CD4-positive, CD25-positive, alpha-beta regulatory T cell (primary cell): ENCODE measurements at regions not wholly inside any gene's neighbourhood (a gene's known extent, or its start where the extent isn't known, plus 50 kb on each side); places are given as distances from the start of the nearest gene placed in this dataset.

Experiments
- ATAC-seq, 2 donors: fragments of 150-1000 bp; cut with Tn5 transposase; one replicate each; pipeline ENCODE4 v1.10.0; 2021; ENCODE audit warnings: low read depth in 2 of 2, moderate number of reproducible peaks in 2 of 2, moderate library complexity in 1 of 2
- DNase-seq, 3 donors: peaks; one replicate each; pipeline versions ENCODE4 v3.0.0 to v3.0.0-alpha.2; 2012 to 2022; ENCODE audit warnings: mixed read lengths in 1 of 3
- H3K27ac ChIP-seq: one replicate; pipeline ENCODE4 v1.7.0; 2013; ENCODE audit warnings: mild to moderate bottlenecking, low read length; ENCODE audit not compliant: insufficient read depth, poor library complexity, severe bottlenecking
- H3K27me3 ChIP-seq: one replicate; pipeline ENCODE4 v1.7.0; 2013; ENCODE audit warnings: low read length; ENCODE audit not compliant: control insufficient read depth, insufficient read depth
- H3K36me3 ChIP-seq: one replicate; pipeline ENCODE4 v1.7.0; 2013; ENCODE audit warnings: mild to moderate bottlenecking, low read length, moderate library complexity; ENCODE audit not compliant: control insufficient read depth, insufficient read depth
- H3K4me1 ChIP-seq: 2 replicates; pipeline ENCODE4 v1.7.0; 2013; ENCODE audit warnings: mild to moderate bottlenecking, low read length; ENCODE audit not compliant: insufficient read depth, control insufficient read depth, poor library complexity, severe bottlenecking
- H3K4me3 ChIP-seq: one replicate; pipeline ENCODE4 v1.7.0; 2013; ENCODE audit warnings: low read depth, mild to moderate bottlenecking, low read length, moderate library complexity
- H3K9me3 ChIP-seq, 2 experiments: 1 replicate in 1 of 2; 2 replicates in 1 of 2; pipeline ENCODE4 v1.7.0; 2013; ENCODE audit warnings: low read length in 2 of 2, mild to moderate bottlenecking in 1 of 2, moderate library complexity in 1 of 2; ENCODE audit not compliant: control insufficient read depth in 2 of 2
- H3K27ac Mint-ChIP-seq, 3 donors: one replicate each; pipeline ENCODE4 v1.8.0; 2020 to 2022; ENCODE audit warnings: mild to moderate bottlenecking in 3 of 3, mixed read lengths in 3 of 3, moderate library complexity in 2 of 3
- H3K27me3 Mint-ChIP-seq: one replicate; pipeline ENCODE4 v1.8.0; 2022; ENCODE audit warnings: mild to moderate bottlenecking, mixed read lengths
- H3K36me3 Mint-ChIP-seq: one replicate; pipeline ENCODE4 v1.8.0; 2020; ENCODE audit warnings: mixed read lengths
- H3K4me1 Mint-ChIP-seq, 4 donors: one replicate each; pipeline ENCODE4 v1.8.0; 2020 to 2022; ENCODE audit warnings: mixed read lengths in 4 of 4, mild to moderate bottlenecking in 1 of 4
- H3K4me3 Mint-ChIP-seq, 4 donors: one replicate each; pipeline ENCODE4 v1.8.0; 2020 to 2022; ENCODE audit warnings: mild to moderate bottlenecking in 4 of 4, mixed read lengths in 4 of 4, moderate library complexity in 3 of 4
- H3K9me3 Mint-ChIP-seq, 7 donors: one replicate each; pipeline ENCODE4 v1.8.0; 2020 to 2022; ENCODE audit warnings: mixed read lengths in 7 of 7, mild to moderate bottlenecking in 3 of 7, moderate library complexity in 2 of 7

- H3K4me1 ChIP-seq = peaks cover 2% of the 10 kb centered on the region
- peaks cover 0 to 24% (median 7%) of the 10 kb centered on the region in 4 donors for H3K4me1 Mint-ChIP-seq
- no peak overlapping the region for H3K27ac Mint-ChIP-seq
- peaks cover 0 to 3% (median 0%) of the 10 kb centered on the region in 7 donors for H3K9me3 Mint-ChIP-seq
- H3K9me3 ChIP-seq = no peaks in the 10 kb centered on the region
- no peaks in the 10 kb centered on the region for H3K36me3 Mint-ChIP-seq
- no peak overlapping the region for H3K4me3 ChIP-seq
- no peak for ATAC-seq
- no peak for DNase-seq
- no peak overlapping the region for H3K4me3 Mint-ChIP-seq
- H3K27ac ChIP-seq = no peak overlapping the region
- no peaks in the 10 kb centered on the region for H3K36me3 ChIP-seq
- H3K27me3 Mint-ChIP-seq = peaks cover 20% of the 10 kb centered on the region
- no peaks in the 10 kb centered on the region for H3K27me3 ChIP-seq
These were observed 221.8 kb downstream of the UACA start for GRCh38 chr15:70541511-70541910.

DNA sequence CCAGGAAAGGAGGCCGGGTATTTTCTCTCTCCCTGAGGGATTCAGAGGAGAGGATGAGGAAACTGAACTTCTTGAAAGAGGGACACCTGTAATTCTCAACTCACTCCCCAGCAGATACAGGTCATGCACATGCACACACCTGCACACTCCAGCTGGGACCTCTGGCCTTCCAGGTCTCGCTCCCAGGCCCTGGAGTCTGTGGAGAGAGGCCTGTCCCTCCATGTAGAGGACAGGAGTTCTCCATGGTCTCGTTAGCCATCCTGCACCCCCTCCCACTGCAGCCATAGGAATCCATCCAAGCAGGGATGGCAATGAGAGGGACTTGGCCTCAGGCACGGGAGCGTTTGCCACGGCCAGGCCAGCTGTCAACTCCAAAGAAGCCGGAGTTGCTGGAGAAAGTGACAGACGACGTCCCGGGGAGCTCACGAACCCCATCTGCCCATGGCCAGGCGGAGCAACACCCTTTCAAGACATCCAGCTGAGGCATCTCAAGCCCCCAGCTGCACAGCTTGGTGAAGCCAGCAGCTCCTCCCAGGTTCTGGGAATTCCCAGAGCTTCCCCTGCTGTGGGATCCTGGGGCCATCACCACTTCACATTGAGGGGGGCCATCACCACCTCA is 223.3 kb downstream of the UACA start:
- H3K4me3 ChIP-seq = no peak overlapping the region
- H3K27me3 ChIP-seq = no peaks in the 10 kb centered on the region
- DNase-seq (no peak), ATAC-seq (no peak)
- Mint-ChIP-seq H3K9me3 (peaks cover 0 to 3% (median 0%) of the 10 kb centered on the region in 7 donors), H3K4me1 (peaks cover 0 to 29% (median 16%) of the 10 kb centered on the region in 4 donors), H3K36me3 (no peaks in the 10 kb centered on the region), H3K27ac (no peak overlapping the region), H3K4me3 (no peak overlapping the region), H3K27me3 (peaks cover 20% of the 10 kb centered on the region)
- peaks cover 16% of the 10 kb centered on the region for H3K4me1 ChIP-seq
- H3K36me3 ChIP-seq = no peaks in the 10 kb centered on the region
- H3K27ac ChIP-seq = no peak overlapping the region
- H3K9me3 ChIP-seq = no peaks in the 10 kb centered on the region

- Histone ChIP-seq H3K4me1 (peaks cover 22% of the 10 kb centered on the region), H3K4me3 (no peak overlapping the region), H3K27me3 (no peaks in the 10 kb centered on the region), H3K27ac (no peak overlapping the region), H3K9me3 (no peaks in the 10 kb centered on the region), H3K36me3 (no peaks in the 10 kb centered on the region)
- H3K9me3 Mint-ChIP-seq = peaks cover 0 to 3% (median 0%) of the 10 kb centered on the region in 7 donors
- H3K4me3 Mint-ChIP-seq = no peak overlapping the region
- peaks cover 0 to 35% (median 22%) of the 10 kb centered on the region in 4 donors for H3K4me1 Mint-ChIP-seq
- H3K36me3 Mint-ChIP-seq = no peaks in the 10 kb centered on the region
- ATAC-seq = no peak
- no peak overlapping the region for H3K27ac Mint-ChIP-seq
- peaks cover 20% of the 10 kb centered on the region for H3K27me3 Mint-ChIP-seq
- DNase-seq = no peak
These were observed 223.9 kb downstream of the UACA start for GRCh38 chr15:70539409-70539808.

- DNase-seq = no peak
- Mint-ChIP-seq H3K4me1 (peaks cover 4 to 46% (median 30%) of the 10 kb centered on the region in 4 donors), H3K27ac (peak overlapping the region in 1 of 3 donors; percentile 31), H3K9me3 (peaks cover 0 to 3% (median 0%) of the 10 kb centered on the region in 7 donors), H3K27me3 (peaks cover 22% of the 10 kb centered on the region), H3K36me3 (no peaks in the 10 kb centered on the region), H3K4me3 (peak overlapping the region in 1 of 4 donors; percentile 16)
- H3K27me3 ChIP-seq = no peaks in the 10 kb centered on the region
- H3K27ac ChIP-seq = no peak overlapping the region
- ATAC-seq = no peak
- no peaks in the 10 kb centered on the region for H3K9me3 ChIP-seq
- no peaks in the 10 kb centered on the region for H3K36me3 ChIP-seq
- H3K4me3 ChIP-seq = no peak overlapping the region
- H3K4me1 ChIP-seq = peaks cover 29% of the 10 kb centered on the region
These were observed 225.1 kb downstream of the UACA start for GRCh38 chr15:70538278-70538677.

DNA sequence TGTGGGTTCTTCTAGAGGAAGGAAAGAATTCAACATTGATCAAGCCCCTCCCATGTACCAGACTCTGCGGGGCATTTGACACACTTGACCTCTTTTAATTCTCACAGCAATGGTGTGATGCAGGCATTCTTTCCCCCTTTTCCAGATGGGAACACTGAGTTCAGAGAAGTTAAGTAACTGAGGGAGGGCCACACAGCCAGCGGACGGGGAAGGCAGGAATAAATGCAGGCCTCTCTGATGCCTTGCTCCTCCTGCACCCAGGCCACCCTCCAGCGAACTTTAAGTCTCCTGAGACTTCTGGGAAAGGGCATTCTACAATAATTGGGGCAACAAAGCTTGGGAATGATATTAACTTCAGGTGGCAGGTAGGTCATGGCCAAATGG is 227.4 kb downstream of the UACA start:
- no peak for ATAC-seq
- no peak overlapping the region for H3K27ac ChIP-seq
- peak overlapping the region; percentile 16 to 87 (median 85) for H3K27ac Mint-ChIP-seq

DNA sequence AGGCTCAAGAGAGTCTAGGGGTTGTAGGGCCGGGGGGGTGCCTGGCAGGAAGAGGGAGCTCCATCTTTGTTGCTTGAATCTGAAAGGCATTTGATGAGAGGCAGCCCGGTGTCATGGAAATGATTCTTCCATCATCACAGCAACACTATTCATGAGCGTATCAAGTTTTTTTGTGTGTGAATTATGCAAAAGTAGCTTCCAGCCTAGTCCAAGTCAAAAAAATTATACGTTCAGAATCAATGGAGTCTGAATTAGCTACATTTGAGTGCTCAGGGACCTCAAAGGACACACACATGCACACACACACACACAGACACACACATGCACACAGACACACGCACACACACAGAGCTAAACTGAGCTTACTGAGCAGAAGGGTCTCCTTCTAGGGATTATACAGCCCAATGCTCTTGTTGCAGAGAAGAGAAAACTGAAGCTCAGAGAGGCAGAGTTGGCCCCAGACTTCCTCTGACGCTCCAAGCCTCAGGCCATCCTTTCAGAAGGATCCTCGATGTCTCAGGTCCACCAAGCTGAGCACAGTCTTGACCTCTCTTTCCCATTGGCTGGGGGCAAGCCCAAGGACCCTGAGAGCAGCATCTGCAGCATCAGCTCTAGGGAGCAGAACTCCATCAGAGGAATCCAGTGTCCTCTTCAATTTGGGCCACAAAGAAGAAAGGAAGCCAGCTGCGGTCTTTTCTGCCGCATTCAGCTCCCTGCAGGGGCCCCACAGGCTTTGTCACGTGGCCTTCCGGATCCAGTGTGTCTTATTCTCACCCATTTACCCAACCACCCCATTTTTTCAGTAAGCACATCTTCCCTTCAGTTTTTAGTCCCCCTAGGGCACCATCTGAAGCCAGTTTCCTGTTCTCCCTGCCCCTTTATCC is 228.0 kb downstream of the UACA start:
- Histone ChIP-seq H3K27ac (no peak overlapping the region), H3K36me3 (no peaks in the 10 kb centered on the region), H3K4me3 (peak overlapping the region; percentile 54), H3K9me3 (no peaks in the 10 kb centered on the region), H3K27me3 (no peaks in the 10 kb centered on the region), H3K4me1 (peaks cover 32% of the 10 kb centered on the region)
- H3K27me3 Mint-ChIP-seq = peaks cover 10% of the 10 kb centered on the region
- ATAC-seq (peak; percentile 73 to 78), DNase-seq (peak; percentile 11 to 66 (median 61))
- peak overlapping the region; percentile 79 to 88 (median 86) for H3K4me3 Mint-ChIP-seq
- no peaks in the 10 kb centered on the region for H3K36me3 Mint-ChIP-seq
- H3K4me1 Mint-ChIP-seq = peaks cover 7 to 66% (median 37%) of the 10 kb centered on the region in 4 donors
- H3K27ac Mint-ChIP-seq = peak overlapping the region in 2 of 3 donors; percentile 85 to 87
- peaks cover 0 to 3% (median 0%) of the 10 kb centered on the region in 7 donors for H3K9me3 Mint-ChIP-seq

More for the DNA sequence above, 227.4 kb downstream of the UACA start:
- peaks cover 4 to 62% (median 33%) of the 10 kb centered on the region in 4 donors for H3K4me1 Mint-ChIP-seq
- peaks cover 32% of the 10 kb centered on the region for H3K4me1 ChIP-seq
- H3K36me3 Mint-ChIP-seq = no peaks in the 10 kb centered on the region
- no peaks in the 10 kb centered on the region for H3K36me3 ChIP-seq
- DNase-seq = no peak
- peak overlapping the region; percentile 54 for H3K4me3 ChIP-seq
- H3K9me3 ChIP-seq = no peaks in the 10 kb centered on the region
- peaks cover 0 to 3% (median 0%) of the 10 kb centered on the region in 7 donors for H3K9me3 Mint-ChIP-seq
- H3K27me3 ChIP-seq = no peaks in the 10 kb centered on the region
- peak overlapping the region in 3 of 4 donors; percentile 79 to 88 (median 87) for H3K4me3 Mint-ChIP-seq
- H3K27me3 Mint-ChIP-seq = peaks cover 10% of the 10 kb centered on the region

DNA sequence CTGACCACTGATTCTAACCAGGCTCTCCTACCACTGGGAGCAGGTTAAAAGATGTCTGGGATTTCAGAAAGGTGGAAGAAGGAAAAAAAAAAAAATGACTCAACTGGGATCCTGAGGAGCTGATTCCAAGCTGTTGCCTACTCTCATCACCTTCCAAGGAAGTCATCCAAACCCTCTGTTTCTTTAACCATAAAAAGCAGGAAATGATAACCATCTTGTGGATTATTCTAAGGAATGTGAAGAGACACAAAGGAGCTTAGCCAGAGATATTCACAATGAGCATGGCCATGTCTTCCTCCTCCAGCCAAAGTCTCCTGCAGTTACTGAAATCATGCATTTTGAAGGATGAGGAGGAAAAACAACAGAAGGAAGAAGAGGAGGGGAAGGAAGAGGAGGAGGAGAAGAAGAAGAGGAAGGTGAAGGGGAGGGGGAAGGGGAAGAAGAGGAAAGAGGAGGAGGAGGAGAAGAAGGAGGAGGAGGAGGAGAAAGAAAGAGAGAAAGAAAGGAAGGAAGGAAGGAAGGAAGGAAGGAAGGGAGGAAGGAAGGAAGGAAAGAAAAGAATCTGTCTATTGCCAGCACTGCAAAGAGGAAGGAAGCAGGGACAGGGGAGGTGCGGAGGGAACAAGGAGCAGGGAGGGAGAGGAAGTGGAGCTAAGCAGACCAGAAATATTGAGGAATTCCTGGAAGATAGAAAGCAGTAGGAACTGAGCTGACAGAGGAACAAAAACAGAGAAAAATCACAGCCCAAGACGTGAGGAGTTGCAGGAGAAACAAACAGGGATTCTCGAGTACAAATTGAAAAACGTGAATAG is 229.2 kb downstream of the UACA start:
- H3K4me3 ChIP-seq = peak overlapping the region; percentile 54
- DNase-seq = no peak

More for the DNA sequence above, 229.2 kb downstream of the UACA start:
- Histone ChIP-seq H3K4me1 (peaks cover 37% of the 10 kb centered on the region), H3K9me3 (no peaks in the 10 kb centered on the region), H3K27me3 (no peaks in the 10 kb centered on the region), H3K36me3 (no peaks in the 10 kb centered on the region), H3K27ac (no peak overlapping the region)
- H3K27me3 Mint-ChIP-seq = peaks cover 10% of the 10 kb centered on the region
- H3K9me3 Mint-ChIP-seq = peaks cover 0 to 4% (median 0%) of the 10 kb centered on the region in 7 donors
- peak overlapping the region; percentile 84 to 88 (median 86) for H3K4me3 Mint-ChIP-seq
- H3K4me1 Mint-ChIP-seq = peaks cover 11 to 78% (median 42%) of the 10 kb centered on the region in 4 donors
- ATAC-seq = no peak
- H3K36me3 Mint-ChIP-seq = no peaks in the 10 kb centered on the region
- peak overlapping the region; percentile 85 to 87 (median 87) for H3K27ac Mint-ChIP-seq
